ENCODE measurements at regions not wholly inside any gene's neighbourhood (a gene's known extent, or its start where the extent isn't known, plus 50 kb on each side); places are given as distances from the start of the nearest gene placed in this dataset.

- CTCF ChIA-PET = no interaction called here
- Histone ChIP-seq H3K27ac (no peak overlapping the region), H3K4me1 (no peaks in the 10 kb centered on the region), H3K4me2 (no peak overlapping the region), H3K9me3 (no peaks in the 10 kb centered on the region), H3K4me3 (no peak overlapping the region)
- ATAC-seq (no peak), DNase-seq (ENCODE audit: low read depth in 1 of 2, low spot score in 1 of 2) (no peak), FAIRE-seq (no peak)
- 1% methylated on average over 2 of the region's 2 CpGs for WGBS (ENCODE audit: missing lambda C conversion rate)
- POLR2A ChIA-PET = no interaction called here
- TF ChIP-seq NPAS2 (CRISPR knock-in tag; IDR thresholded peaks at IDR 0.05; ENCODE audit: borderline replicate concordance) (no peak), REST (IDR thresholded peaks at IDR 0.05) (no peak), EP300 (IDR thresholded peaks at IDR 0.05) (no peak), SMC3 (IDR thresholded peaks at IDR 0.05) (no peak), FOSB (CRISPR knock-in tag; IDR thresholded peaks at IDR 0.05) (no peak), ZC3H11A (IDR thresholded peaks at IDR 0.05) (no peak), SREBF2 (IDR thresholded peaks at IDR 0.05) (no peak), KDM1A (IDR thresholded peaks at IDR 0.05; ENCODE audit: low read depth) (no peak), E2F6 (IDR thresholded peaks at IDR 0.05; ENCODE audit: borderline replicate concordance, low read depth) (no peak)
These were observed 80.4 kb upstream of the MARCHF11 start for GRCh38 chr5:16260000-16260399.

- TF ChIP-seq ZNF302 (CRISPR knock-in tag; IDR thresholded peaks at IDR 0.05) (no peak), E2F6 (IDR thresholded peaks at IDR 0.05; ENCODE audit: borderline replicate concordance, low read depth) (no peak), CBX8 (IDR thresholded peaks at IDR 0.05) (no peak)
- FAIRE-seq = no peak
- Histone ChIP-seq H3K27ac (no peak overlapping the region), H3K4me1 (no peaks in the 10 kb centered on the region), H3K9me3 (no peaks in the 10 kb centered on the region), H3K4me3 (no peak overlapping the region), H3K4me2 (no peak overlapping the region)
- 0% methylated on average over 1 of the region's 1 CpG for WGBS (ENCODE audit: missing lambda C conversion rate)
- DNase-seq (ENCODE audit: low read depth in 1 of 2, low spot score in 1 of 2) = no peak
- ChIA-PET CTCF (no interaction called here), POLR2A (no interaction called here)
- ATAC-seq = no peak
These were observed 74.3 kb upstream of the MARCHF11 start for GRCh38 chr5:16253856-16254255.

GRCh38 chr5:16245956-16246355 lies 66.4 kb upstream of the MARCHF11 start:
- POLR2A ChIA-PET = no interaction called here
- WGBS (ENCODE audit: missing lambda C conversion rate) = 0% methylated on average over 1 of the region's 1 CpG
- no peak overlapping the region for H3K27ac ChIP-seq
- no peaks in the 10 kb centered on the region for H3K9me3 ChIP-seq
- DNase-seq (ENCODE audit: low read depth in 1 of 2, low spot score in 1 of 2) (no peak), FAIRE-seq (no peak), ATAC-seq (no peak)
- TF ChIP-seq CHD4 (IDR thresholded peaks at IDR 0.05; ENCODE audit: borderline replicate concordance) = no peak
- TF ChIP-seq ELK1 (IDR thresholded peaks at IDR 0.05; ENCODE audit: low read depth, low read length) = no peak
- no peak for TF ChIP-seq GATA3 (IDR thresholded peaks at IDR 0.05; ENCODE audit: borderline replicate concordance)
- TF ChIP-seq RARB (CRISPR knock-in tag; IDR thresholded peaks at IDR 0.05) = no peak
- no peak for TF ChIP-seq EHMT2 (IDR thresholded peaks at IDR 0.05; ENCODE audit: low read depth)
- no peak for TF ChIP-seq BCL3 (IDR thresholded peaks at IDR 0.05)
- TF ChIP-seq ZNF302 (CRISPR knock-in tag; IDR thresholded peaks at IDR 0.05) = no peak
- TF ChIP-seq ZC3H11A (IDR thresholded peaks at IDR 0.05) = no peak
- TF ChIP-seq ESRRA (IDR thresholded peaks at IDR 0.05; ENCODE audit: borderline replicate concordance, low read length) = no peak
- TF ChIP-seq RCOR1 (IDR thresholded peaks at IDR 0.05; ENCODE audit: low read depth, low read length) = no peak
- no peak overlapping the region for H3K4me2 ChIP-seq
- H3K4me3 ChIP-seq = no peak overlapping the region
- no peaks in the 10 kb centered on the region for H3K4me1 ChIP-seq
- CTCF ChIA-PET = no interaction called here
